GM21619 (cell line): ENCODE measurements at regions not wholly inside any gene's neighbourhood (a gene's known extent, or its start where the extent isn't known, plus 50 kb on each side); places are given as distances from the start of the nearest gene placed in this dataset.

Source experiments
- ATAC-seq: cut with Tn5 transposase; IDR thresholded peaks from one replicate; pipeline ENCODE4 v1.9.1; 2021; ENCODE audit not compliant: unreplicated experiment

GRCh38 chr2:41445865-41446264 is 602.0 kb upstream of the PKDCC start:
- no peak for ATAC-seq

GRCh38 chr2:41446266-41446665 is 601.6 kb upstream of the PKDCC start:
- no peak for ATAC-seq

GRCh38 chr2:41448221-41448620 is 599.6 kb upstream of the PKDCC start:
- no peak for ATAC-seq

- ATAC-seq = no peak
These were observed 590.8 kb upstream of the PKDCC start for GRCh38 chr2:41457026-41457425.

- ATAC-seq = no peak
These were observed 587.2 kb upstream of the PKDCC start for GRCh38 chr2:41460661-41461060.

DNA sequence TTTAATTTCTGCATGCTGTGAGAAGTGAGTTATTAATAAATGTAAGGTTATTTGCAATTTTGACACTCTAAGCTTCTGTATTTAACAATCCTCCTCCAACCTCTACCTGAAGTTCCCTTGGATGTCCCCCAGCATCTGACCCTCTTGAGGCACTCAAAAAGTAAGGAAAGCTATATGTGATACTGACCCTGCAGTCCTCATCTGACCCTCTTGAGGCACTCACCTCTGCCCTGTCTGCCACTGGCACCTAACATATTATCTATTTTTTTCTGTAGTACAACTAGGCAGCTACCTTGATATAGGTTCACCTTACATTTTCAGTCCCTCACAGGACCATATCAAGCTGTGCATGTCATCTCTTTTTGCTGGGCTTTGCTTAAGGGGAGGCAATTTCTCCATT is 583.4 kb upstream of the PKDCC start:
- no peak for ATAC-seq

DNA sequence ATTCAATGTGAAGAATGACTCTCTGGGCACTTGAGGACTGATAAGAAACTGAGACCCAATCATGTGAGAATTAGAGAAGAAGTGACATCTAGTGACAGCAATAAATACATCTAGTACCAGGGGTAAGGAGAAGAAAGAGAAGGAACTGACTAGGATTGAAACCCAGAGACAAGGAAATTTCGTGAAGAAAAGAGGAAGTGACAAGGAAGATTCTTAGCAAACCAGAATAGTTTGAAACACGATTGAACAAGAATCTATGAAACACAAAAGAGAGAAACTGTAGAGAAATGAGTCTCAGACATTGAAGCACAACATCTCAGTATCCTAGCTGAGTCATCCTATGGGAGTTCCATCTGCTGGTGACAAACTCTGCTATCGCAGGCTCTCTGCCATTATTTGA is 571.9 kb upstream of the PKDCC start:
- no peak for ATAC-seq

GRCh38 chr2:41482659-41483058 is 565.2 kb upstream of the PKDCC start:
- no peak for ATAC-seq

DNA sequence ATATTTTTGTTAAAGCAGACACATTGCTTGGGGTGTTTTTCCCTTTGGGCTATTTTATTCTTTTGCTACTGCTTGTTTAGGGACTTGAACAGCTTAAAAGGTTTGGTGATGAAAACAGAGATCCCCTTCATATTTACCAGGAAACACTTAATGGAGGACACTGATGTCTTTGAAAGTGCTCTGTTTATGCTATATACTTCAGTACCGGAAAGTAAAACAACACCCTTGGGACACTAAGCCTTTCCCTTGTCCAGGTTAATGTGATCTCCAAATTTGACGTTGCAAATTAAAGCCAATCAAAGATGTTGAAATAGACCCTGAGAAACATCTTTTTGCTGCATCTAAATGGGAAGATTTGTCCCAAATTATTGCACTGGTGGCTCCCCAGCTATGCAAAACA is 564.6 kb upstream of the PKDCC start:
- no peak for ATAC-seq

DNA sequence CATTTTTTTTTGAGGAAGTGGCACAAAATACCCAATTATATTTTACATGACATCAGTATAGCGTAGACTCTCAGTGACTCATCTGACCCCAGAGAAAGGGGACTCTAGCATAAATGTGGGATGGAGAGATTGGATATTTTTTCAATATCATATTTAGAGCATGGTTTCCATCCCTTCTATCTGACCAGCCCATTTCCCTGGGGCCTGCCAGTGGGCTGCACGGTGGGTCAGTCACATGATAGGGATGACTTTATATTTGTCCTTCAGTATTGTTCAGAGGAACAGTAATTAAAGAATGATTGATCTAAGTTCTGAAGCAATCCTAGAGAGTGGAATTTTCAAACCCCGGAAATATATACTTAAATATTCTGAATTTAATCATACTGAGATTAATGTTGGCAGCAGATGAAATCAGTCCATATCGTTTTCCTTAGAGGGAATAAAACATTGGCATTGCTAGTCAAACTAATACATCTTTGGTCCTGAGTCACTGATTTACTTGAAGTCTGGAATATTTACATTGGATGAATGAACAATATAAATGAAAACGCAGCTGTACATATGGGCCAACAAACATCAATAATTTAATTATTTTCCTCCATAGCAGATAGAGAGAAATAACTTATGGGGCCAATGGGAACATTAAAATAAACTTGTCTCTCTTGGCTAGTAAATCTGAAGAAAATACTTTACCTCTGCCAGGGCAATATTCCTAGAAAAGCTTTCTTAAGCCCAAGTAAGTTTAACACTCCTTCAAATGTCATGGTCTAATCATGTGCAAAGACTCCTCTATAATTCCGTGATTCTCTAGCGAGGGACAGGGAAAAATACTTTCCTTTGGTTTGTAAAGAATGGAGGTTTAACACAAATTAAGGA is 563.6 kb upstream of the PKDCC start:
- ATAC-seq = no peak

DNA sequence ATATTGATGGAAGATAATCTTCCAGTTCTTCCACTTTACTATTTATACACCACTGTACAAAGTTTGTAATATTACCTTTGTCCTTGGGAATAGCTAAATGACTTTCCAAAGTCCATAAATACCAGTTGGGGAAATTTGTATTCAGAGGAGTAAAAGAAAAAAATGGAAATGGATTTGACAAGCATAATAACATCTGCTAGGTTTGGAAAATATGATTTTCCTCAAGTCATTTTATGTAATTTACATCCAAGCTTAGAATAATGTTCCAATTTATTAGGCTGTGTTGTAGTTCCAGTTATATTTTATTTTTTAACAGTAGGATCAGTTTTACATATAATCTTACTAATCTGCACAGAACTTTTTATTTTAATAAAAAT is 563.0 kb upstream of the PKDCC start:
- ATAC-seq = no peak

- ATAC-seq = no peak
These were observed 560.9 kb upstream of the PKDCC start for GRCh38 chr2:41486948-41487347.

- ATAC-seq = no peak
These were observed 558.9 kb upstream of the PKDCC start for GRCh38 chr2:41488888-41489287.

DNA sequence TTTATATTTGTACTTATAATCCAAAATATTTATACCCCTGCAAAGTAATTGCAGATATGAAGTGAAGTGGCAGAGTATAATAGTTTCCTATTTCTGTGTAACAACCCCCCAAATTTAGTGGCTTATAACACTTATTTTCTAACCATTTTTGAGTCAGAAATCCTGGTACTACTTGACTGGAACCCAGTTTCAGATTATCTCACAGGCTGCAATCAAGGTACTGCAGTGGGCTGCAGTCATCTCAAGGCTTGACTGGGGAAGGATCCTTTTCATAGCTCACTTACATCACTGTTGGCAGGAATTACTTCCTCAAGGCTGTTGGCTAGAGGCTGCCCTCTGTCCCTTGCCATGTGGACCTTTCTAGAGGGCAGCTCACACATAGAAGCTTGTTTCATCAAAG is 558.2 kb upstream of the PKDCC start:
- ATAC-seq = no peak

DNA sequence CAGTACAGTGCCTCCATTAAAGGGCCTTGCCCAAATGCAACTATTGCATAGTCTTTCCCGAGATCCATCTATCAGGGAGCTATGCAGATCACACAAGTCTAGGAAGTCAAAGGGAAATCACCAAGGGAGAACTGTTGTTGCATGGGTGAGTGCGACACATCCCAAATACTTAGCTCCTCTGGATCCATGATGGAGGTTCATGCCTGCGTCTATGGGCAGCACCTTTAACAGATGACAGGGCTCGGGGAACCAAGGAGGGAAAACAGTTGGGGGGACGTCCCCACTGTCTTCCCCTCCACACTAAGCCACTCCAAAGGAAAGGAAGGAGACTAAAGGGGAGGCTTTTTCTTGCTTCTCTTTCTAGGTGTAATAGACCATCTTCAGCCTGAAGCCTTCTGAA is 552.8 kb upstream of the PKDCC start:
- ATAC-seq = no peak

- ATAC-seq = no peak
These were observed 550.9 kb upstream of the PKDCC start for GRCh38 chr2:41496908-41497307.

DNA sequence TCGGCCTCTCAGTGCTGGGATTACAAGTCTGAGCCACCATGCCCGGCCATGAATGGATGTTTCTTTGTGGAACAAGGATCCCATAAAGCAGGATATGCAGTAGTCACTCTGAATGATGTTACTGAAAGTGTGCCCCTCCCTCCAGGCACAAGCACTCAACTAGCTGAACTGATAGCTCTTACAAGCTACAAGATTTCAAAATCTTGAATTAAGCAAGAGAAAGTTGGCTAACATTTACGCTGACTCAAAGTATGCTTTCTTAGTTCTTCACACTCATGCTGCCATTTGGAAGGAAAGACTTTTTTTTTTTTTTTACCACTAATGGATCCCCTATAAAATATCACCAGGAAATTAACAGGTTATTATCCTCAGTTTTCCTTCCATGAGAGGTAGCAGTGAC is 549.0 kb upstream of the PKDCC start:
- no peak for ATAC-seq

- no peak for ATAC-seq
These were observed 546.9 kb upstream of the PKDCC start for GRCh38 chr2:41500895-41501294.

DNA sequence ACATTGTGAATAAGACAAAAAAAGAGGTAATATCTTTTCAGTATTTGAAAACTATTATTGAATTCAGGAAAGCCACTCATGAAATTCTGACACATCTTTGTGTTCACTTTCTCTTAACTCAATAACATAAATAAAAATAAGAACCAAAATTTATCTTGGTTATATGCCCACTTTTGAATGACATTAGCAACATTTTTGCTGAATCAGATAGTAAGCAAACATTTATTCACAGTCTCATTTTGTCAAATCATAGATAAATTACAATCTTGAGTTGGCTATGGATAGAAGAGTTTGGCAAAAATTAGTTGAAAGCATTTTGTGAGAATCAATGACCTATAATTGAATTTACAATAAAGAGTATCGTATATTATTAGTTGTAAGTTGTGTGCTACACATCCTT is 545.1 kb upstream of the PKDCC start:
- no peak for ATAC-seq

GRCh38 chr2:41504532-41504931 is 543.3 kb upstream of the PKDCC start:
- no peak for ATAC-seq

GRCh38 chr2:41510108-41510507 is 537.7 kb upstream of the PKDCC start:
- no peak for ATAC-seq

DNA sequence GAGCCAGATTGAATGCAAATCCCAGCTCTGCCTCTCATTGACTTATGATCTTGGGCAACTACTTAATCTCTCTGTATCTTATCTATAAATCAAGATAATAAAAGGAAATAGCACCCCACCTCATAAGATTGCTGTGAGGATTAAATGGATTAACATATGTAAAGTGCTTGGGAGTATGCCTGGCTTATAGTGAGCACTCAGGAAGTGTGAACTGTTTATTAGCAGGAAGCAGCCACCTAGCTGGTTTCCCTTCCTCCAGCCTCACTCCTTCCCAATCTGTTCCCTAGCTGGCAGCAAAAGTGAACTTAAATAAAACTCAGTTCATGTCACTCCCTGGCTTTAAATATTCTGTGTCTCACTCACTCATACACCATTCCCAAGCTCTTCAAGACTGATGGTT is 526.6 kb upstream of the PKDCC start:
- no peak for ATAC-seq
